Esophagus squamous epithelium (tissue), 5 donors: ENCODE measurements at regions not wholly inside any gene's neighbourhood (a gene's known extent, or its start where the extent isn't known, plus 50 kb on each side); places are given as distances from the start of the nearest gene placed in this dataset.

Experiments
- DNase-seq: peaks from one replicate; lab custom pipeline; 2025; lab: John Stamatoyannopoulos, UW
- H3K27ac ChIP-seq, 4 donors: fragments of 200-600 bp; sonication (generic); one replicate each; pipeline ENCODE4 v1.5.1; 2016 to 2019; ENCODE audit warnings: mild to moderate bottlenecking in 1 of 4
- H3K27me3 ChIP-seq, 4 donors: fragments of 200-600 bp; sonication (generic); 1 replicate in 3 of 4; 2 replicates in 1 of 4; pipeline versions ENCODE4 v1.5.1 to v1.6.0; 2017 to 2021; ENCODE audit warnings: antibody characterized with exemption in 1 of 4
- H3K36me3 ChIP-seq, 3 donors: fragments of 200-600 bp; sonication (generic); one replicate each; pipeline ENCODE4 v1.5.1; 2016 to 2019
- H3K4me1 ChIP-seq, 3 donors: fragments of 200-600 bp; sonication (generic); one replicate each; pipeline ENCODE4 v1.5.1; 2017 to 2019
- H3K4me3 ChIP-seq, 4 donors: fragments of 200-600 bp; sonication (generic); 1 replicate in 3 of 4; 2 replicates in 1 of 4; pipeline ENCODE4 v1.5.1; 2016 to 2019; ENCODE audit warnings: mild to moderate bottlenecking in 2 of 4, moderate library complexity in 1 of 4
- H3K9me3 ChIP-seq, 3 donors: fragments of 200-600 bp; sonication (generic); one replicate each; pipeline ENCODE4 v1.5.1; 2016 to 2019
- CTCF ChIP-seq, 6 experiments: fragments of 450-650 bp in 4 of 6; fragments of 200-600 bp in 2 of 6; sonication (generic) in 2 of 6; IDR thresholded peaks; one replicate each; pipeline ENCODE4 v1.5.1; 2016 to 2019; ENCODE audit warnings: antibody characterized with exemption in 6 of 6, mild to moderate bottlenecking in 4 of 6, moderate library complexity in 4 of 6
- POLR2A ChIP-seq, 4 donors: fragments of 450-650 bp; IDR thresholded peaks; one replicate each; pipeline ENCODE4 v1.6.1; 2017; ENCODE audit warnings: antibody characterized with exemption in 4 of 4, mild to moderate bottlenecking in 4 of 4, moderate library complexity in 3 of 4
- WGBS, 2 donors: methylation state at CpG; one replicate each; pipeline ENCODE4 v1.1.5; 2018; 5-methylcytosine and 5-hydroxymethylcytosine counted together
- intact Hi-C: fragments of 100-400 bp; cut with DNase I; formaldehyde crosslinking; loops from one replicate; pipeline ENCODE4 v1.15.0; 2022
- donor health status: DM: yes; HTN: yes; CAD: no.

GRCh38 chrX:43493756-43494155 lies 162.3 kb upstream of the MAOA start:
- no peak for DNase-seq
- no peak overlapping the region for H3K4me3 ChIP-seq
- no peaks in the 10 kb centered on the region for H3K4me1 ChIP-seq
- TF ChIP-seq POLR2A (IDR thresholded peaks at IDR 0.05) (no peak), CTCF (IDR thresholded peaks at IDR 0.05) (no peak)
- 25 to 26% methylated on average over 3 of the region's 3 CpGs for WGBS, 2 donors
- no peak overlapping the region for H3K27ac ChIP-seq
- H3K27me3 ChIP-seq = no peaks in the 10 kb centered on the region
- no peaks in the 10 kb centered on the region for H3K36me3 ChIP-seq
- intact Hi-C loops = no loop called here
- peaks cover 0 to 4% (median 0%) of the 10 kb centered on the region in 3 donors for H3K9me3 ChIP-seq

- H3K4me1 ChIP-seq = peaks cover 0 to 10% (median 0%) of the 10 kb centered on the region in 3 donors
- no peaks in the 10 kb centered on the region for H3K27me3 ChIP-seq
- H3K9me3 ChIP-seq = no peaks in the 10 kb centered on the region
- no peak for TF ChIP-seq CTCF (IDR thresholded peaks at IDR 0.05)
- no peak for TF ChIP-seq POLR2A (IDR thresholded peaks at IDR 0.05)
- no peaks in the 10 kb centered on the region for H3K36me3 ChIP-seq
- WGBS, 2 donors = 62 to 88% methylated on average over 1 of the region's 1 CpG
- intact Hi-C loops = no loop called here
- no peak for DNase-seq
- no peak overlapping the region for H3K4me3 ChIP-seq
- H3K27ac ChIP-seq = peak overlapping the region in 1 of 4 donors; percentile 25
Measured at GRCh38 chrX:43500246-43500645, 155.9 kb upstream of the MAOA start.

- no peak for TF ChIP-seq CTCF (IDR thresholded peaks at IDR 0.05)
- no peak for TF ChIP-seq POLR2A (IDR thresholded peaks at IDR 0.05)
- no peaks in the 10 kb centered on the region for H3K27me3 ChIP-seq
- no peaks in the 10 kb centered on the region for H3K9me3 ChIP-seq
- 43 to 48% methylated on average over 2 of the region's 2 CpGs for WGBS, 2 donors
- H3K4me1 ChIP-seq = peaks cover 0 to 10% (median 0%) of the 10 kb centered on the region in 3 donors
- H3K36me3 ChIP-seq = no peaks in the 10 kb centered on the region
- H3K27ac ChIP-seq = peak overlapping the region in 1 of 4 donors; percentile 44
- DNase-seq = no peak
- intact Hi-C loops = no loop called here
- no peak overlapping the region for H3K4me3 ChIP-seq
Measured at GRCh38 chrX:43500996-43501694, 155.0 kb upstream of the MAOA start.

- intact Hi-C loops = no loop called here
- no peaks in the 10 kb centered on the region for H3K27me3 ChIP-seq
- no peak for TF ChIP-seq CTCF (IDR thresholded peaks at IDR 0.05)
- TF ChIP-seq POLR2A (IDR thresholded peaks at IDR 0.05) = no peak
- H3K36me3 ChIP-seq = no peaks in the 10 kb centered on the region
- H3K9me3 ChIP-seq = no peaks in the 10 kb centered on the region
- H3K4me1 ChIP-seq = peaks cover 0 to 10% (median 0%) of the 10 kb centered on the region in 3 donors
- H3K4me3 ChIP-seq = no peak overlapping the region
- no peak overlapping the region for H3K27ac ChIP-seq
- no peak for DNase-seq
Measured at GRCh38 chrX:43504394-43504793, 151.7 kb upstream of the MAOA start.

GRCh38 chrX:43505769-43506168 lies 150.3 kb upstream of the MAOA start:
- TF ChIP-seq POLR2A (IDR thresholded peaks at IDR 0.05) (no peak), CTCF (IDR thresholded peaks at IDR 0.05) (no peak)
- DNase-seq = no peak
- no peaks in the 10 kb centered on the region for H3K36me3 ChIP-seq
- intact Hi-C loops = no loop called here
- peaks cover 0 to 10% (median 0%) of the 10 kb centered on the region in 3 donors for H3K4me1 ChIP-seq
- no peaks in the 10 kb centered on the region for H3K9me3 ChIP-seq
- whole genome bisulfite sequencing, 2 donors = 28 to 33% methylated on average over 3 of the region's 3 CpGs
- H3K4me3 ChIP-seq = no peak overlapping the region
- no peaks in the 10 kb centered on the region for H3K27me3 ChIP-seq
- no peak overlapping the region for H3K27ac ChIP-seq
